Stimulated activated CD4-positive, alpha-beta T cell treated with anti-CD3 and anti-CD28 coated beads, Interleukin-4, amount 100 ng/mL, for 1 hour (primary cell): ENCODE measurements at regions not wholly inside any gene's neighbourhood (a gene's known extent, or its start where the extent isn't known, plus 50 kb on each side); places are given as distances from the start of the nearest gene placed in this dataset.

Source experiments
- DNase-seq: peaks from one replicate; pipeline ENCODE4 v3.0.0-alpha.2; 2020

- DNase-seq: no peak
Observed at GRCh38 chr22:48551061-48551460, 1276.6 kb downstream of the BRD1 start.

- no peak for DNase-seq
Observed at GRCh38 chr22:48548391-48548790, 1279.3 kb downstream of the BRD1 start.

GRCh38 chr22:48547971-48548370 lies 1279.7 kb downstream of the BRD1 start:
- DNase-seq: no peak

- DNase-seq: no peak
Observed at GRCh38 chr22:48546653-48547424, 1280.8 kb downstream of the BRD1 start.

- no peak for DNase-seq
Observed at GRCh38 chr22:48545987-48546386, 1281.7 kb downstream of the BRD1 start.

- DNase-seq: no peak
Observed at GRCh38 chr22:48541401-48542098, 1286.1 kb downstream of the BRD1 start.

GRCh38 chr22:48539261-48539660 lies 1288.4 kb downstream of the BRD1 start:
- DNase-seq: no peak

GRCh38 chr22:48538291-48538820 lies 1289.3 kb downstream of the BRD1 start:
- no peak for DNase-seq

GRCh38 chr22:48537343-48537680 lies 1290.4 kb downstream of the BRD1 start:
- no peak for DNase-seq

- no peak for DNase-seq
Observed at GRCh38 chr22:48536541-48537342, 1290.9 kb downstream of the BRD1 start.

- DNase-seq: no peak
Observed at GRCh38 chr22:48535868-48536540, 1291.7 kb downstream of the BRD1 start.

- DNase-seq: no peak
Observed at GRCh38 chr22:48534395-48534958, 1293.2 kb downstream of the BRD1 start.

- DNase-seq: no peak
Observed at GRCh38 chr22:48532986-48533385, 1294.7 kb downstream of the BRD1 start.

GRCh38 chr22:48531761-48532435 lies 1295.8 kb downstream of the BRD1 start:
- no peak for DNase-seq

- DNase-seq: no peak
Observed at GRCh38 chr22:48531108-48531507, 1296.6 kb downstream of the BRD1 start.

- DNase-seq: no peak
Observed at GRCh38 chr22:48530666-48531065, 1297.0 kb downstream of the BRD1 start.

GRCh38 chr22:48528221-48528915 lies 1299.3 kb downstream of the BRD1 start:
- DNase-seq: no peak

GRCh38 chr22:48523761-48524160 lies 1303.9 kb downstream of the BRD1 start:
- no peak for DNase-seq

- no peak for DNase-seq
Observed at GRCh38 chr22:48523091-48523490, 1304.6 kb downstream of the BRD1 start.

- DNase-seq: no peak
Observed at GRCh38 chr22:48522271-48522670, 1305.4 kb downstream of the BRD1 start.

GRCh38 chr22:48520884-48521588 lies 1306.6 kb downstream of the BRD1 start:
- no peak for DNase-seq
